NCI-H2171 treated with DMSO at 0.1 percent for 48 hours (cell line): ENCODE measurements at regions not wholly inside any gene's neighbourhood (a gene's known extent, or its start where the extent isn't known, plus 50 kb on each side); places are given as distances from the start of the nearest gene placed in this dataset.

ENCODE experiments used
- DNase-seq: peaks from one replicate; lab custom pipeline; 2025; lab: John Stamatoyannopoulos, UW

DNA sequence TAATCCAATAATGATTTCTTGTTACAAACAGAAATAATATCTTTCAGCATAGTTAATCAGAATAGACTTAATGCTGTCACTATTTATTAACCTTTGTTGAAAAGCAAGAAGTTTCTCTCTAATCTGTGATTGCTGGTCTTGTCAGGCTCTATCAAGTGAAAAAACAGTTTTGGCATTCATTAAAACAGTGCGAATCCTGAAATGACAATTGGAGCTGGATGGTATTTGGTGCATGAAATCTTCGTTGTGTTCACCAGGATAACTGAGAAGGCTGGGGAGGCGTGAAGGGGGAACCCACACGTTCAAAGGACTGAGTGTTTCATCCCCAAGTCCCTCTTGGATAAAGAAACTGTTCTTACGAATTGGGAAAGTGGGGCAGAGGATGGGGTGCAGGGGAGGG, 190.2 kb upstream of the MYL2 start:
- DNase-seq = no peak

DNA sequence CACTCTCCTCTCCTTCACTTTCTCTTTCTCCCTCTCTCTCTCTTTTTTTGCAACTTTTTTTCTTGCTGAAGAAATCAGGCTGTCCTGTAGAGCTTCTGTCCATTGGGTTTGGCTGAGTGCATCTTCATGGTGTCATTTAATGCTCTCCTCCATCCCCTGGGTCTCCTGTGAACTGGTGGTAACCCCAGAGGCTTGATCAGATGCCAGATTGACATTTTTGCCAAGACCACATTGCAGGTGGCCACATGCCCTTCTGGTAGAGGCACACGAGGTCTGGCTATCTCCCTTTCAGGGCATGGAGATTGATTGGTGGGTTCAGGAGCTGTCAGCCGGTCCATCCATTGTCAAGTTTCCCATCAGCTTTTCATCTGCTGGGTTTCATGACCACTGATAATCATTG, 188.3 kb upstream of the MYL2 start:
- no peak for DNase-seq

DNA sequence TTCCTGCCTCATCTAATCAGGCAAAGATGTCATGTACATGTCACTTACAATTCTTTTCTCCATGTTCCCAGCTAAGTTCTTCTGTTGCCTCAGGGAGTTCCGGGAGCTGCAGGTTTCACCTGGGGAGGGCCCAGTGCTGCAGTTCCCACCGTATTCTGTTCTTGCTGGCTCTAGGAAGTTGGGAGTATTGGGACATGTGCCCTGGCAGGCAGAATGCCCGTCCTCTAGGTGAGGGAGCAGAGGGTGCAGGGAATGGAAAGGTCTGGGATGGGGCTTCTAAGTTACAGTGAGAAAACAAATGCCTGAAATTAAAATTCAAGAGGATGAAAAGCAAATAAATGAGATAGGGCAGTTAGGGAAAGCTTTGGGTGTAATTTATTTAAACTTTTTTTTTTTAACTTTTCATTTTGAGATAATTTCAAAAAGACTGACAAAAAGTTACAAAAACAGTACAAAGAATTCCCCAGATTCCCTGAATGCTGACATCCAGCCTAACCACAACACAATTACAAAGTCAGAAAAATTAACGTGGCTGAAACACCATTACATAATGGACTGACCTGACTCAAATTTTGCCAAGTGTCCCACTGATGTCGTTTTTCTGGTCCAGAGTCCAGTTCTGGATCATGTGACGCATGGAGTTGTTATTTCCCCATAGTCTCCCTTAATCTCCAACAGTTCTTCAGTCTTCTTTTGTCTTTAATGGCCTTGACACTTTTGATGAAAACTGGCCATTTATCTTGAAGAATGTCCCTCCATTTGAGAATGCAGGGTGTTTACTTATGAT, 187.2 kb upstream of the MYL2 start:
- DNase-seq = no peak

DNA sequence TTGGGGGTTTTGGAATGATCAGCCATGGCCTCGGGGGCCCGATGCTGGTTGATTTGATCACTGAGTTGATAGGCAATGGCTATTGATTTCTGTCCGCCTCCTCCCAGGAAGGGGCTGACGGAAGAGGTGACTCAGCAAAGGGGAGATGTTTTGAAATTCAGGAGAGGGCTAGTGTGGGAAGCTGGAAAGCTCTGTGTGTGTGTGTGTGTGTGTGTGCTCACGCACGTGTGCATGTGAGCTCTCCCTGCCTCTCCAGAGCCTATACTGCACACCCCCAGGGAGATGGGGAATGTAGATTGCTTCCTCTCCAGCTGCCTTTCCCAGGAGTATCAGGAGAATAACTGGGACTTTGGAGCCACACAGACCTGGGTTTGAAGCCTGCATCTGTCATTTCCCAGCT, 184.9 kb upstream of the MYL2 start:
- peak; percentile 38 for DNase-seq

DNA sequence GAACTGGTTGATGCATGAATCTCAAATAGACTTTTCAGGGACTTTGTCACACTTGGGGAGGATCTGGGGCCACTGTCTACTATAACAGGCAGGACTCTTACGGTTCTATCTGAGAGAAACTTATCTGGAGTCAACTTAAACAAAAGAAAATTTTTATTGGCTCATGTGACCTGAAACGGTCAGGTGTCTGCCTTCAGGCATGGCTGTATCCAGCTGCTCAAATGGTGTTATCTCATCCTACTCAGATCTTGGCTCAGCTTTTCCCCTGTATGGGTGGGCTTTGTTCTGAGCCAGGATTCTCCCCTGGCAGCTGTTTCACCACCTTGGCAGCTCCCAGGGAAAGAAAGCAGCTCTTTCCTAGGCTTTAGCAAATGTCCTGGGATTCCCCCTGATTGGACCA, 183.2 kb upstream of the MYL2 start:
- peak; percentile 37 for DNase-seq

DNA sequence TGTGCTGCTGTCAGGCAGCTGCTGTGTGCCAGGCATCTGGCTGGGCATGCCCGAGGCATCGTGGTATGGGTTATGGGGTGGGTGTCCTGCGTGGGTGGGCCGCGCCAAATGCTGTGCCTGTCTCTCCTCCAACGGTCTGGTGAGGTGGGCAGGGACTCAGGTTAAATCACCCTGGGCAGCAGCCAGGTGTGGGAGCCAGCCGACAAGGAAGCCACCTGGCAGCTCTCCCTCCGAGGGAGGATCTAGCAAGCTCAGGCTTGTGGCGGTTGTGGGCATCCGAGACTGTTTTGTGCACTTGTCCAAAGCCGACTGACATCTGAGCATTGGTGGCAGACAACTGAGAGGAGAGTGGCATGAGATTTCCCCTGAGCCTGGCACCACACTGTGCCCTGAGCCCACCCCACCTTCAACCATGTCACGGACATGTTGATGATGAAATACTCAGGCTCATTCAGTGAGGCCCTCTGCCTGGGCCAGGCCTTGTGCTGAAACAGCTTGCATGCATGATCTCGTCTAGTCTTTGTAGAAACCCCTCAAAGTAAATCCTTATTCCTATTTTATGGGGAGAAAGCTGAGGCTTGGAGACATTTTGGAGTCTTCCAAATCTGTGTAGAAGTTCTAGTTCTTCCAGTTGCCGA, 181.8 kb upstream of the MYL2 start:
- peak; percentile 91 for DNase-seq

DNA sequence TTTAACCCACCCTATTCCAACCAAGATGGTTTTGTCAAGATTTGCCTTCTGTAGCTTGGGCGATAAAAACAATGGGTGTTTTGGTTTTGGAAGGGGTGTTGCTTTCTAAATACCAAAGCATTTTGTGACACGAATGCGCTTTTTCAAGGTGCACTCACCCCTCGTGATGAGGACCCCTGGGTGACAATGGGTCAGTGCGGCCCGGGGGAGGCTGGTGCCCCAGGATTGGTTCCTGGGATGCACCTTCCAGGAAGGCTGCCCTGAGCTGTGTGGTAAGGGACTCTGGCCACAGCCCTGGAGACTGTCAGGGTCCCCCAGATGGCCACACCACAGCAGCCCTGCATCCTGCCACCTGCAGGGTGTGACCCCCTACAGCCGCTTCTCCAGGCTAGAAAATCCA, 180.6 kb upstream of the MYL2 start:
- no peak for DNase-seq

DNA sequence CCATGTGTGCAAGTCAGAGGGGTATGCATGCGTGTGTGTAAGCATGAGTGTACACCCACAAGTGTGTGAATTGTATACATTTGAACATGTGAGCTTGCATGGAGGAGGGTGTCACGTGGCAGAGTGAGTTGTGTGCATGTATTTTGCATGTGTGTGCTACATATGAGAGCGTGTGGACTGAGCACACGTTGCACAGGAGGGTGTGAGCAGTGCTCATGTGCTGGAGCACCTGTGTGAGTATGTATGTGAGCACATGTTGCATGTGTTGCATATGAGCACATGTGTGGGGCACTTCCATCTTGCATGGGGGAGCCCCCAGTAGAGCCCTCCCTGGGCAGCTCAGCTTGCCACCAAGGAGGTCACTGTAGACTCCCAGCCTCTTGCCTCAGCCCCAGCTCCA, 180.2 kb upstream of the MYL2 start:
- DNase-seq = no peak

DNA sequence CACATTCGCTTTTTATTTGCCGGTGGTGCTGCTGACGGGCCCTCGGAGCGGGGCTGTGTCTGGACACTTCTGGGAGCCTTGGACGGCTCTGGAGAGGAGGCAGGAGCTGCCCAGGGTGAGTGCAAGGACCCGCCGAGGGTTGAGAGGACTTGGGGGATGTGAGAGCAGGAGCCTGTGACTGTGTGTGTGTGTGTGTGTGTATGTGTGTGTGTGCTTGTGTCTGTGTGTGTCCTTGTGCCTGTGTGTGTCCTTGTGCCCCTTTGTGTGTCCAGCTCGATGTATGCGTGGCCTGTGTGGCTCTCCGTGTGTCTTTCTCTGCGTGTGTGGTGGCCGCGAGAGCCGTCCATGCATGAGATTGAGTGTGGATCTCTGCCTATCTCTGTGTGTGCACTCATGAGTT, 179.6 kb upstream of the MYL2 start:
- DNase-seq = no peak

DNA sequence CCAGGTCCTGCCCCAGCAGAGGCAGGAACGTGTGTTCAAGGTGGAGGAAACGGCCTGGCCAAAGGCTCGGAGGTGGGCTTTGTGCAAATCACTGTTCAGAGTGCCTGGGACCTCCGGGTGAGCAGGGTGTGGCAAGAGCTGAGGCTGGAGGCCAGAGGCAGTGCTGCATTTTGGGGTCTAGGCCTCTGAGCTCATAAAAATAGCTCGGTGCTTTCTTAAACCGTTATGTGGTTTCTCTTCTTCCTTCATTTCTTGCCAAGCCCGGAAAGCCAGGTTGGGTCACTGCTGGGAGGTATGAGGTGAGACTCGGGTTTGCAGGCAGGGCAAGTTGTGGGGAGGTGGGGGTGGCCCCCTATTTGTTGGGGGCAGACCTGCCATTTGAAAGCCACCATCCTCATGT, 178.8 kb upstream of the MYL2 start:
- DNase-seq = no peak

DNA sequence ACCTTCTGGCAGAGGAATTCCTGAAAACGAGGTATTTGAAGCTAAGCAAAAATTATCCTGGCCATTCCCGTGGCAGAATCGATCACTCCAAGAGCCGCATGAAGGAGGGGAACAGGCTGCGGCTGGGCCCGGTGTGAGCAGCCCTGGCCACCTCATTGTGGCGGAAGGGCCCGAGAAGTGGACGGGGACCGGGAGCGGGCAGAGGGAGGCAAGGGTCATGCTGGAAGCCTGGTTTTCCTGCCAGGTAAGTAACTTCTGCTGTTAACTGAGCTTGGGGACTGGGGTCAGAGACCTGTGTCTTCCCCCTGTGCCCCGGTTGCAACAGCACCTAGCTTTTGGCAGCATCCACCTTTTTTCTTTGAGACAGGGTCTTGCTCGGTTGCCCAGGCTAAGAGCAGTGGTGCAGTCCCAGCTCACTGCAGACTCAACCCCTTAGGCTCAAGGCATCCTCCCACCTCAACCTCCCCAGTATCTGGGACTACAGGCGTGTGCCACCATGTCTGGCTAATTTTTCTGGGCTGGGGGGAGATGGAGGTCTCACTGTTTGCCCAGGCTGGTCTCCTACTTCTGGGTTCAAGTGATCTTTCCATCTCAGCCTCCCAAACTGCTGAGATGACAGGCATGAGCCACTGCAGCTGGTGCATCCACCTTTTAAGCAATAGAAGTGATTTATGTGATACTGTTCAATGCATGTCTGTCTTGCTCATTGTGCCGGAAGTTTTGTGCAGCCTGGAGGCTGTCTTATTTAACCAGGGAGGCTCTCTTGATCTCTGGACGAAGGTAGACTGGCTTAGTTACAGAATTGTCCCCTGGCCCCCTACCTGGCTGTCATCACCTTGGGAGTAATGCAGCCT, 174.0 kb upstream of the MYL2 start:
- no peak for DNase-seq

DNA sequence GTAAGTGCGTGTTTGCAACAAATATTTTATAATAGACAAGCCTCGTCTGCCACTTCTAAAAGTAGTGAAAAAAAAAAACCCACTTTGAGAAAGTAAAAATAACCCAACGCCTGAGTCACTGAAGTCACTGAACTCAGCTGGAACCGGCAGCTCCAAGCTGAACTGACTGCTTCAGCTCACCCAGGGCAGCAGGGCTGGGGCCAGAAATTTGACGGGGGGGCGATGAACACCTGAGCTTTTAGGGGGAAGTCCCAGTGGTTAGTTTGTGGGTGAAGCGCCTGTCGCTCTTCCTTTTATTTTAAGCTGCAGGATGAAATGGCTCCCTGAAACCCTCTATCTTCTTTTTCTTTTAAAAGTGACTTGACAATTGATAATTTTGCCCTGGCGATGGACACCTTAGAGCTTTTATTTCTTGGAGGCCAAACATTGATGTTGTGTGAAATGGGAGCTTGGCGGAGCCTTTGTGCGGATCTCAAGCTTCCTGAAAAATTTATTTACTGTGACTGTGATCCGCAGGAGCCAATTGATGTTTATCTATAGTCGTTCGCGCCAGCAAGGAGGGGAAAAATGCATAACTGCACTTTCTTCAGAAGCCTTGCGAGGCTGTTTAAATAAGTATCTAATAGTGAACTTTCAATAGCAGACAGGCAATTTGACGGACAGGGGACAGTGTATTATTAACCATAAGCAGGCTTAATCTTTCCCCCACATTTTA, 173.2 kb upstream of the MYL2 start:
- DNase-seq = no peak

DNA sequence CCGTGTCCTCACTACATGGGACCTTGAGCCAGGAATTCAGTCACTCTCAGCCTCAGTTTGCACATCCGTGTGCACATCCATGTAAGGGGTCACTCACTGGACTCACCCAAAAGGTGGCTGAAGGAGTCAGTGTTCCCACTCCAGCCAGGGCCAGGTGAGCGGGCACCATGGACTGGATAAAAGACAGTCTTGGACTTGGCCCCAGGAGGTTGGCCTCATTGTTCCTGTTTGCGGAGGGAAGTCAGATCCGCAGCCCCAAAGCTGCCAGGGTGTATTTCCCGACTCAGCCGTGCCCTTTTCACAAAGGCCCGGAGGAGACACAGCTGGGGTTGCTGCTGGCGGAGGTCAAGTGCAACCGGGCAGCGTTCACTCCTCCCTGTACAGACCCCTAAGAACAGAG, 170.7 kb upstream of the MYL2 start:
- no peak for DNase-seq

DNA sequence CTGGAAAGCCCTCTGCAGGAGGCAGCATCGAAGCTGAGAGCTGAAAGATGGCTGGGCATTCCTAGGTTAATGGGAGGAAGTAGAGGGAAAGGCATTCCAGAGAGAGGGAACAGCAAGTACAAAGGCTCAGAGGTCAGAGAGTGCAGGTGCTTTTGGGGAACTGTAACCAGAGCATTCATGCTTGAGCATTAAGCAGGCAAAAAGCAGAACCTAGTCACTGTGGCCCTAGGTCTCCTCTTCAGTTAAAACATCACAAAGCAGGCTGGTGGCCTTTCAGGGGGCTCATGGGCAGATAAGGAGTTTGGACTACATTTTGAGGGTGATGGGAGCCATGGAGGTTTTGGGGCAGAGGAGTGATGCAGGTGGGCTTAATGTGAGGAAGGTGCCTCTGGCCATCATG, 169.2 kb upstream of the MYL2 start:
- no peak for DNase-seq

DNA sequence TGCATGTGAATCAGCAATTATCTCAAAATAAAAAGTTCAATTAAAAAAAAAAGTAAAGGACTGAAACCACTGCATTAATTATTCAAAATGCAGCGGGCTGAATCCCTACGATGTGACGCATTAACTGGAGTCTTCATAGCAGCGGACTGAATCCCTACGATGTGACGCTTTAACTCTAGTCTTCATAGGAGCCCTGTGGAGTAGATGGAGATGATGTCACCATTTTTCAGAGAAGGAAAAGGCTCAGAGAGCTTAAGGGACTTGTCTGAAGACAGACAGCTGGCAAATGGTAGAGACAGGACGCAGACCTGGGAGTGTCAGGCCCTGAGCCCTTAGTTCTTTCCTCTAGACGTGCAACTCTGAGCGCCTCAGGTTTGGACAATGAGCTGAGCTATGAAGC, 168.0 kb upstream of the MYL2 start:
- no peak for DNase-seq

DNA sequence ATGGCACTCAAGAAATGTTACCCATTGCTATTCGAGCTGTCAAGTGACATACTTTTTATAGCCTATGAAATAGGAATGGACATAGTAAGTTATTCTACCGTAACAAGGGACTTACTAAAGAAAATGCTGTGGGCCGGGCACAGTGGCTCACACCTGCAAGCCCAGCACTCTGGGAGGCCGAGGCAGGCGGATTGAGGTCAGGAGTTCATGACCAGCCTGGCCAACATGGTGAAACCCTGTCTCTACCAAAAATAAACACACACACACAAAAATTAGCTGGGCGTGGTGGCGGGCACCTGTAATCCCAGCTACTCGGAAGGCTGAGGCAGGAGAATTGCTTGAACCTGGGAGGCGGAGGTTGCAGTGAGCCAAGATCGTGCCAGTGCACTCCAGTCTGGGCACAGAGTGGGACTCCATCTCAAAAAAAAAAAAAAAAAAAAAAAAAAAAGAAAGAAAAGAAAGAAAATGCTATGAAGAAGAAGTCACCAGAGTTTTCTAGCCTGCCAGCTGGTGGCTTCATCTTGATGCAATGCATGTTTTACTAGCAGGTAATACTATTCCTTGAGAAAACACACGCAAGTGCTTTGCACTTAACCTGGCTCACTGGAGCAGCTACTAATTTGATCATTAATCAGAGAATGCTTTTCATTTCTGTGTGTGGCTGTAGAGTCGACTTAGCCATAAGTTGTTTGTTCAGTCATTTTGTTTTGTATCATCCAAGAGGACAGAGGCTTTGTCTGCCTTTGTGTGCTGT, 166.7 kb upstream of the MYL2 start:
- peak; percentile 60 for DNase-seq

DNA sequence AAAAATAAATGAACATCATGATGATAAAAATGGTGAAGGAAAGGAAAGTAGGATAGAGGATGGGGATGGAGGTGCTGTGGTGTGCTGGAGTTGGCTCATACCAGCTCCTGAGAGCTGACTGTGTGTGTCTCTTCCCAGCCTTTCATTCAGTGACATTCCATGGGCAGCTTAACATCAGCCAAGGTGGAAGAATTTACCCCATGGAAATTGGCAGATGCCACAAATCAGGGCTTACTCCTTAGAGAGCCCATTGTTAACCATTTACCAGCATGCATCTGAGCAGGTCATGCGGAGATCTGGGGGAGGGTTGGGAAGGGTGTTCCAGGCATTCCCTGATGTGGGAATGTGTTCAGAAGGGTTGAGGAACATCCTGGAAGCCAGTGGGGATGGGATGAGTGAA, 164.7 kb upstream of the MYL2 start:
- DNase-seq = no peak

DNA sequence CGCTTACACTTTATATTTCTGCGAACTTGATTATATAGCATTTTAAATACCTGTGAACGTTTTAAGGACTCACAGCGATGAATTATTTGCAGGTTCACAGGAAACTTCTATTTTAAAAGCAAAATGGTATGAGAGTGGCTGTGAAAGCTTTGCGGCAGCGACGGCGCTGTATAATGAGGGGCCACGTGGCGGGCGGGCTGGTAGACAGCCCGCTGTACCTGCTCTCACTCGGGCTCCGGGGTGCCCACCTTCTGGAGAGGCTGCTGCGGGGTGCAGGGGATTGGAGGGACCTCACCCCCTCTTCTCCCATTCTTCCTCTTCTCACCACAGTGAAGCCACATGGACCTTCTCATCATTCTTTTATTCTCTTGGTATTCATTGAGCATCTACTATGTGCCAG, 164.2 kb upstream of the MYL2 start:
- no peak for DNase-seq

DNA sequence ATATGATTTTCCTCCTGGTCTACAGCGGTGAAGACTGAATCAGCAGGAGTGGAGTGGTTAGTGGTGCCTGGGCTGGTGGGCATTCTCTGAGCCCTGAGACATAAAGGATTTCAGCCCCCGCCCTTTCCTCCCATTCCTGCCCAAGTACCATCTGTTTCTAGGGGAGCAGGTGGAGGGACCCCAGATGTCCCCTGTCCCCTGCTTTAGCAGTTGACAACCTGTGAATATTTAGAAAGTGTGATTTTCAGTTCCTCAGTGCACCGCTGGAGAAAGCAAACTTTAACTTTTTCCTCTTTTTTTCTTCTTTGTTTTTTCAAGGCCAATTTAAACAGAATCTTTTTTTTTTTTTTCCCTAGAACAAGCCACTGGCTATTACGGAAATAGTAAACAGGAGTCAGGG, 163.8 kb upstream of the MYL2 start:
- peak; percentile 75 for DNase-seq

DNA sequence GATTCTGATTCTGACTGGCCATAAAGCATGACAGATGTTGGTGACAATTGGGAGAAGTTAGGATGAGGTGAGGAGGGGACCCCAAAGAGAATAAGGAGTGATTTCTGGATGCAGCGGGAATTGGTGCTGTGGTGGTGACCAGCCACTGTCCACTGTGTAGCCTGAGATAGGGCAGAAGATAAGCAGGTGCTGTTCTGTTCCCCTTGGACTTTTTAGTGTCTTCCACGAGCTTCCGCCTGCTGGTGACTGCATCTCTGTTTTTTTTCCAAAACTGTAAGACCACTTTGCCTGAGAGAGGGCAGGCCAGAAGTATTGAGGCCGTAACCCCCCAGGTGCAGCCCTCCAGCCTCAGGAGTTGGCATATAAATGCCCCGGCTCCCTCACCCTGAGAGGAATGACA, 161.2 kb upstream of the MYL2 start:
- DNase-seq = no peak

DNA sequence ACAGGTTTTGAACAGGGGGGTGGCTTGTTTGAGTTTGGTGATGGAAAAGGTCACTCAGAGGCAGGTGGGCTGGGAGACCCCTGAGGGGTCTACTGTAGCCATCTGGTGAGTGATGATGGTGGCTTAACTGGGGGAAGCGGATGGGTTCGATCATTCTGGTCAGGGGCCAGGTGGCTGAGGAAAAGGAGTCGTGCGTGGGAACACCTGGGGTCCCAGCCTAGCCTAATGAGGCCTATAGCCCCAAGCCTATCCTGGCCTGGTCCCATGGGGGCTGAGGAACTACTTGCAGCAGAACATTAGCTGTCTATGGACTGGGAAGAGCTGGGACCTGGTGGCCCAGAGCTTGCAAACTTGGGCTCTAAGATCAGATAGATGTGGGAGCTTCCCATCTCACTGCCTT, 158.4 kb upstream of the MYL2 start:
- no peak for DNase-seq
